PC-3 (cell line): ENCODE measurements at regions not wholly inside any gene's neighbourhood (a gene's known extent, or its start where the extent isn't known, plus 50 kb on each side); places are given as distances from the start of the nearest gene placed in this dataset.

Source experiments
- ATAC-seq: fragments of 200-7000 bp; cut with Tn5 transposase; 2 replicates; pipeline ENCODE4 v1.9.1; 2020; ENCODE audit warnings: mild to moderate bottlenecking, moderate library complexity
- BruUV-seq: library from RNA; stranded (reverse); fragments of 400-500 nt; replicated peaks from 2 replicates; lab custom pipeline; 2021; lab: Mats Ljungman, UMichigan
- CTCF ChIA-PET: fragments of 300-600 bp; sonication (Branson Sonifier 250); formaldehyde crosslinking; loops from one replicate; lab custom pipeline; 2022; ENCODE audit warnings: antibody characterized with exemption; lab: Charles Lee
- POLR2A ChIA-PET: fragments of 300-600 bp; sonication (Branson Sonifier 250); formaldehyde crosslinking; loops from one replicate; lab custom pipeline; 2022; ENCODE audit warnings: antibody characterized with exemption; ENCODE audit not compliant: unreplicated experiment; lab: Charles Lee
- DNase-seq: peaks from one replicate; pipeline ENCODE4 v3.0.0-alpha.2; 2015
- H2AFZ ChIP-seq: fragments of 300-600 bp; sonication (generic); 2 replicates; pipeline ENCODE4 v1.6.0; 2016; ENCODE audit warnings: antibody characterized with exemption, low read length
- H3F3A ChIP-seq: fragments of 300-600 bp; sonication (generic); one replicate; pipeline ENCODE4 v1.6.0; 2017; ENCODE audit warnings: antibody characterized with exemption, low read length, control low read depth, mild to moderate bottlenecking; ENCODE audit not compliant: unreplicated experiment
- H3K27ac ChIP-seq: fragments of 300-600 bp; sonication (generic); 2 replicates; pipeline ENCODE4 v1.5.1; 2016; ENCODE audit warnings: mild to moderate bottlenecking, low read length
- H3K27me3 ChIP-seq: fragments of 300-600 bp; sonication (generic); 2 replicates; pipeline ENCODE4 v1.6.1; 2016; ENCODE audit warnings: low read length, mixed read lengths
- H3K36me3 ChIP-seq: fragments of 300-600 bp; sonication (generic); 2 replicates; pipeline ENCODE4 v1.6.1; 2016; ENCODE audit warnings: low read depth, mixed run types, low read length, mixed read lengths
- H3K4me1 ChIP-seq: fragments of 300-600 bp; sonication (generic); 2 replicates; pipeline ENCODE4 v1.5.1; 2016; ENCODE audit warnings: low read length; ENCODE audit not compliant: insufficient read depth
- H3K4me2 ChIP-seq: fragments of 300-600 bp; sonication (generic); 2 replicates; pipeline ENCODE4 v1.6.0; 2016; ENCODE audit warnings: low read length
- H3K4me3 ChIP-seq: fragments of 300-600 bp; sonication (generic); 2 replicates; pipeline ENCODE4 v1.5.1; 2016; ENCODE audit warnings: mild to moderate bottlenecking, low read length, mixed read lengths
- H3K79me2 ChIP-seq: fragments of 300-600 bp; sonication (generic); 2 replicates; pipeline ENCODE4 v1.6.1; 2017; ENCODE audit warnings: low read length, mixed read lengths
- H3K9ac ChIP-seq: fragments of 300-600 bp; sonication (generic); 2 replicates; pipeline ENCODE4 v1.6.0; 2016; ENCODE audit warnings: mild to moderate bottlenecking, low read length
- H3K9me2 ChIP-seq: fragments of 300-600 bp; sonication (generic); replicated peaks from 2 replicates; pipeline ENCODE4 v1.6.1; 2016; ENCODE audit warnings: mixed run types, low read length, mixed read lengths
- H3K9me3 ChIP-seq: fragments of 300-600 bp; sonication (generic); 2 replicates; pipeline ENCODE4 v1.6.1; 2016; ENCODE audit warnings: low read length, mixed read lengths
- H4K20me1 ChIP-seq: fragments of 300-600 bp; sonication (generic); 2 replicates; pipeline ENCODE4 v1.6.1; 2016; ENCODE audit warnings: low read length, mixed read lengths
- EZH2 ChIP-seq: fragments of 300-600 bp; sonication (generic); IDR thresholded peaks from one replicate; pipeline ENCODE4 v1.6.1; 2017; ENCODE audit warnings: antibody characterized with exemption, mild to moderate bottlenecking, low read length; ENCODE audit not compliant: unreplicated experiment
- EZH2phosphoT487 ChIP-seq: fragments of 300-600 bp; sonication (generic); IDR thresholded peaks from 2 replicates; pipeline ENCODE4 v1.6.1; 2018; ENCODE audit warnings: mild to moderate bottlenecking, antibody characterized with exemption, low read length, borderline replicate concordance
- intact Hi-C: fragments of 100-400 bp; cut with micrococcal nuclease; formaldehyde crosslinking; loops from 2 replicates; pipeline ENCODE4 v1.9.0; 2023
- TF ChIP-seq, protein P1 (sequence below): fragments of 300-600 bp; sonication (generic); conservative IDR thresholded peaks from 2 replicates; pipeline ENCODE4 v1.5.1; 2017; ENCODE audit warnings: antibody characterized with exemption, low read depth, mild to moderate bottlenecking, low read length

DNA sequence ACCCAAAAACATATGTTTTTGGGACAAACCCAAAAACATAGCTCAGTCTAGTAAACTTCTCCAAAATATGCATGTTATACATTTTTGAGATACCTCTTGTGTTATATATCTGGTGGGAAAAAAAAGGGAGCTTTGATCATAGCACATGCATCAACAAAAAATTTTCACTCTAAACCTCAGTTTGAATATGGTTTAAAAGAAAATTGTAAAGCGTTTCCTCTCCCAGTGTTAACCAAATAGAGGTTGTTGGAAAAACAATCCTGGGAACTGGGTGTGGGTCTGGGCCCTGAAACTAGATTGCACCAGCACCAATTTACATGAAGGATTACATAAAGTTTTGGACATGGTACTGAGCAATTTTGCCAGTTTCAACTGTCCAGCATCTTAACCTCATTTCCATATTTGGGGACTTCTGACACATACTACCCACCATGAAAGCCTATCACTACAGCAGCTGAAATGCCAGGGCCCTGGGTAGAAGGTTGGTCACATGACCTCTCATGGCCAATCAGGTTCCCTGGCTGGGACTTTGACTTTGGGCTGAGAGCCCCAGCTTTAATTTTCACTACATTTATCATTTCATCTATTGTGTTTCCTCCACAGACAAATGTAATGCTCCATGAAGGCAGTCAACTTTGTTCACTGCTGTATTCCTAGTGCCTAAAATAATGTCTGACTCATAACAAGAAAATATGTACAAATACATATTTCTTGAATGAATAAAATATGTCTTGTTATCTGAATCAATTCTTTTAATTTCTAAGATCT, 150.7 kb downstream of the SETD4 start:
- TF ChIP-seq, protein P1, sequence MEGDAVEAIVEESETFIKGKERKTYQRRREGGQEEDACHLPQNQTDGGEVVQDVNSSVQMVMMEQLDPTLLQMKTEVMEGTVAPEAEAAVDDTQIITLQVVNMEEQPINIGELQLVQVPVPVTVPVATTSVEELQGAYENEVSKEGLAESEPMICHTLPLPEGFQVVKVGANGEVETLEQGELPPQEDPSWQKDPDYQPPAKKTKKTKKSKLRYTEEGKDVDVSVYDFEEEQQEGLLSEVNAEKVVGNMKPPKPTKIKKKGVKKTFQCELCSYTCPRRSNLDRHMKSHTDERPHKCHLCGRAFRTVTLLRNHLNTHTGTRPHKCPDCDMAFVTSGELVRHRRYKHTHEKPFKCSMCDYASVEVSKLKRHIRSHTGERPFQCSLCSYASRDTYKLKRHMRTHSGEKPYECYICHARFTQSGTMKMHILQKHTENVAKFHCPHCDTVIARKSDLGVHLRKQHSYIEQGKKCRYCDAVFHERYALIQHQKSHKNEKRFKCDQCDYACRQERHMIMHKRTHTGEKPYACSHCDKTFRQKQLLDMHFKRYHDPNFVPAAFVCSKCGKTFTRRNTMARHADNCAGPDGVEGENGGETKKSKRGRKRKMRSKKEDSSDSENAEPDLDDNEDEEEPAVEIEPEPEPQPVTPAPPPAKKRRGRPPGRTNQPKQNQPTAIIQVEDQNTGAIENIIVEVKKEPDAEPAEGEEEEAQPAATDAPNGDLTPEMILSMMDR = no peak
- no peak for TF ChIP-seq EZH2phosphoT487
- no peak for TF ChIP-seq EZH2
- Histone ChIP-seq H3K4me3 (no peak overlapping the region), H3K4me1 (peaks cover 14% of the 10 kb centered on the region; the same call in 1 of the 2 replicates), H3K9ac (no peak overlapping the region), H2AFZ (no peak overlapping the region), H3K9me2 (no peaks in the 10 kb centered on the region), H3K4me2 (no peak overlapping the region), H3K79me2 (no peaks in the 10 kb centered on the region), H3K27ac (no peak overlapping the region), H3K36me3 (no peaks in the 10 kb centered on the region), H3K27me3 (no peaks in the 10 kb centered on the region), H4K20me1 (no peaks in the 10 kb centered on the region), H3F3A (no peaks in the 10 kb centered on the region), H3K9me3 (no peaks in the 10 kb centered on the region)
- peak; percentile 7 for DNase-seq
- intact Hi-C loops = no loop called here
- ChIA-PET POLR2A (no interaction called here), CTCF (interaction anchor here (0.6 kb wide), 1 partner anchor 70 kb away, joined by 4 read pairs; no protein-coding TSS in a partner anchor)
- no peak for ATAC-seq
- no TSS peak for BruUV-seq

DNA sequence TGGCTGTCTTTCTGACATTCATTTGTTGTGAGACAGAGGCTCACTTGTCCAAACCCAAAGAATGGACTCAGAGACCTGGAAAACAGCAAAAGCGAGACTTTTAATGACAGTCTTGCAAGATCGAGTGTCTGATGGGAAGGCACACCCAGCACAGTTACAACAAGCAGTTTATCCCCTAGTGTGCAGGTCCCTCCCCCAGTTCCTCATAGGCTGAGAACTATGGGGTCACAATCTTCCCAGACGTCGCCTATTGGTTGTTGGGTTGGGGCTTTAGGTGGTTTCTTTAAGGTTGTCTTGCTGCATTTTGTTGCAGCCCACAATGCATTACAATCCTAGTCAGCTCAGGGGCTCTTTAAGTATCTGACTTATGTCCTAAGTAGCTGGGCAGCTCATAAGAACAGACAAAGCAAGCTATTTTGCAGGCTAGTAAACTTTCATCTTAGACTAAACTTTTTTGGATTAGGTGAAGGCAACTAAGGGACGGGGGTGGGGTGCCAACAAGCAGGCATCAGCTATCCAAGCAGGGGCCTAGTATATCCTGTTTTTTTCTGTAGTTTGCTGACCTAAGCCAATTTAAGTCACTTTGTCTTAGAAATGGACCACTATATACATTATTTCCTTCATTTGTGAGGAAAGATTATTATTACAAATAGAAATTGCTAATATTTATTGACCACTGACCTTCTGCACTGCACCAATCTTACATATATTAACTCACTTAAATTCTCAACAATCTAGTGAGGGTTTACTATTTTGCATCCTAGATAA, 151.8 kb downstream of the SETD4 start:
- ATAC-seq = no peak
- Histone ChIP-seq H3K27ac (no peak overlapping the region), H3K9ac (no peak overlapping the region), H3K4me3 (no peak overlapping the region), H3K79me2 (no peaks in the 10 kb centered on the region), H3K4me2 (no peak overlapping the region), H2AFZ (no peak overlapping the region), H3K4me1 (peaks cover 14% of the 10 kb centered on the region; the same call in 1 of the 2 replicates), H3K36me3 (no peaks in the 10 kb centered on the region), H3K27me3 (no peaks in the 10 kb centered on the region), H3K9me3 (no peaks in the 10 kb centered on the region), H3K9me2 (no peaks in the 10 kb centered on the region), H3F3A (no peaks in the 10 kb centered on the region), H4K20me1 (no peaks in the 10 kb centered on the region)
- no TSS peak for BruUV-seq
- CTCF ChIA-PET = no interaction called here
- TF ChIP-seq EZH2 (no peak), EZH2phosphoT487 (no peak)
- TF ChIP-seq, protein P1 = no peak
- no peak for DNase-seq
- POLR2A ChIA-PET = no interaction called here
- intact Hi-C loops = no loop called here

DNA sequence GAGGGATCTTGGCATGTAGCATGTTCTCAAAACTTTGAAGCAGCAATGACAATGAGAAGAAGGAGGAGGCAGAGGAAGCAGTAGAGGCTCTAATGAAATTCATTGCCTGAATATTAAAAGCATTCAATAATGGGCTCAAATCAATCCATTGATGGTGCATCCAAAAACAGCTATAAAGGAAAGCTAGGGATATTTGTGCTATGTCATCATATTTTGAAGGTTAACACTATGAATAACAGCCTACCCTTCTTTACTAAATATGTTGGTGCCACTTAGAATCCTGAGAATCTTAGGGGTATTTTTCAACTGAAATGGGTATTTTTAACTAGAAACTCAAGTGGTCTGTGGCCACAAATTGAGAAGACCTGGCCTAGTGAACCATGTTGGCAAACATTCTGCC, 153.7 kb downstream of the SETD4 start:
- no peak for ATAC-seq
- CTCF ChIA-PET = no interaction called here
- H3F3A ChIP-seq = no peaks in the 10 kb centered on the region

More for the DNA sequence above, 153.7 kb downstream of the SETD4 start:
- Histone ChIP-seq H3K27ac (no peak overlapping the region), H2AFZ (no peak overlapping the region), H3K27me3 (no peaks in the 10 kb centered on the region), H3K9me3 (no peaks in the 10 kb centered on the region), H3K9ac (no peak overlapping the region), H4K20me1 (no peaks in the 10 kb centered on the region), H3K4me3 (no peak overlapping the region), H3K79me2 (no peaks in the 10 kb centered on the region), H3K4me1 (peaks cover 10% of the 10 kb centered on the region; the same call in 1 of the 2 replicates), H3K4me2 (no peak overlapping the region), H3K36me3 (no peaks in the 10 kb centered on the region), H3K9me2 (no peaks in the 10 kb centered on the region)
- BruUV-seq = no TSS peak
- TF ChIP-seq, protein P1 = no peak
- TF ChIP-seq EZH2phosphoT487 (no peak), EZH2 (no peak)
- intact Hi-C loops = no loop called here
- DNase-seq = no peak
- POLR2A ChIA-PET = no interaction called here
